ENCODE measurements at regions not wholly inside any gene's neighbourhood (a gene's known extent, or its start where the extent isn't known, plus 50 kb on each side); places are given as distances from the start of the nearest gene placed in this dataset.
A peak's percentile ranks its signal among the peaks of the same experiment; 100 is the strongest.

- Histone ChIP-seq H3K79me2 (ENCODE audit: low read length) (no peaks in the 10 kb centered on the region), H3K9ac (ENCODE audit: low read length) (no peak overlapping the region), H3K27me3 (ENCODE audit: low read depth, low read length) (no peaks in the 10 kb centered on the region), H4K20me1 (ENCODE audit: insufficient read depth, low read length) (no peaks in the 10 kb centered on the region), H2AFZ (ENCODE audit: low read depth, low read length) (no peak overlapping the region), H3K36me3 (replicated peaks; ENCODE audit: low read depth, low read length) (no peaks in the 10 kb centered on the region), H3K4me2 (ENCODE audit: low read length) (no peak overlapping the region), H3K4me3 (ENCODE audit: low read length) (no peak overlapping the region), H3K9me3 (ENCODE audit: insufficient read depth, low read length) (no peaks in the 10 kb centered on the region), H3K27ac (ENCODE audit: low read length) (no peak overlapping the region), H3K4me1 (ENCODE audit: low read length) (peaks cover 19% of the 10 kb centered on the region)
- no peak for TF ChIP-seq EZH2phosphoT487 (IDR thresholded peaks at IDR 0.05; ENCODE audit: low read depth)
- TF ChIP-seq, protein P1, sequence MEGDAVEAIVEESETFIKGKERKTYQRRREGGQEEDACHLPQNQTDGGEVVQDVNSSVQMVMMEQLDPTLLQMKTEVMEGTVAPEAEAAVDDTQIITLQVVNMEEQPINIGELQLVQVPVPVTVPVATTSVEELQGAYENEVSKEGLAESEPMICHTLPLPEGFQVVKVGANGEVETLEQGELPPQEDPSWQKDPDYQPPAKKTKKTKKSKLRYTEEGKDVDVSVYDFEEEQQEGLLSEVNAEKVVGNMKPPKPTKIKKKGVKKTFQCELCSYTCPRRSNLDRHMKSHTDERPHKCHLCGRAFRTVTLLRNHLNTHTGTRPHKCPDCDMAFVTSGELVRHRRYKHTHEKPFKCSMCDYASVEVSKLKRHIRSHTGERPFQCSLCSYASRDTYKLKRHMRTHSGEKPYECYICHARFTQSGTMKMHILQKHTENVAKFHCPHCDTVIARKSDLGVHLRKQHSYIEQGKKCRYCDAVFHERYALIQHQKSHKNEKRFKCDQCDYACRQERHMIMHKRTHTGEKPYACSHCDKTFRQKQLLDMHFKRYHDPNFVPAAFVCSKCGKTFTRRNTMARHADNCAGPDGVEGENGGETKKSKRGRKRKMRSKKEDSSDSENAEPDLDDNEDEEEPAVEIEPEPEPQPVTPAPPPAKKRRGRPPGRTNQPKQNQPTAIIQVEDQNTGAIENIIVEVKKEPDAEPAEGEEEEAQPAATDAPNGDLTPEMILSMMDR (IDR thresholded peaks at IDR 0.05; ENCODE audit: low read depth, low read length) = no peak
These were observed 197.1 kb downstream of the ETS1 start for GRCh38 chr11:128390246-128390645.

DNA sequence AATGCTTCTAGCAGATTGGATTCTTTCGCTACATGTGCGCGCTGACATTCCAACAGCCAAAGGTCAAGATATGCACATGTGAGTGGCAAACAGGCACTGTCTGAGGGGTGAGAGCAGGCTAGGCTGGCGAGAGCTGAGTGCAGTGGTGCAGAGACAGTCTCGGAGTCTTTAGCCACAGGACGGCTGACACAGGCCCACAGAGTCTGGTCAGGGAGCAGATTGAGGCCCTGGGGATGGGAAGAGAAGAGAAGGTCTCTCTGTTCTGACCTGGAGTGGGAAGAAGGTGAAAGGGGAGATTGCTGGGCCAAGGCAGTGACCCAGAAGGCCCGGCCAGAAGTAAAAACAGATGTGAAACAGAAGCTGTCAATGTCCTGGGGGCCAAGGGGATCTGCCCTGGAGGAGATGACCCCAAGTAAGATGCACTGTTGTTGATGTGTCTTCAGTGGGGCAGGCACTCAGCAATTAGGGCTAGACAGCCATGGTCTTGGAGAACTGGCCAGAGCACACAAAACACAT lies 197.8 kb downstream of the ETS1 start:
- no peaks in the 10 kb centered on the region for H3K9me3 ChIP-seq (ENCODE audit: insufficient read depth, low read length)
- no peak overlapping the region for H3K4me2 ChIP-seq (ENCODE audit: low read length)
- no peak overlapping the region for H2AFZ ChIP-seq (ENCODE audit: low read depth, low read length)
- H4K20me1 ChIP-seq (ENCODE audit: insufficient read depth, low read length) = no peaks in the 10 kb centered on the region
- H3K27me3 ChIP-seq (ENCODE audit: low read depth, low read length) = no peaks in the 10 kb centered on the region
- H3K4me1 ChIP-seq (ENCODE audit: low read length) = peaks cover 19% of the 10 kb centered on the region
- TF ChIP-seq EZH2phosphoT487 (IDR thresholded peaks at IDR 0.05; ENCODE audit: low read depth) = no peak
- TF ChIP-seq, protein P1 (IDR thresholded peaks at IDR 0.05; ENCODE audit: low read depth, low read length) = no peak
- no peak overlapping the region for H3K9ac ChIP-seq (ENCODE audit: low read length)
- no peaks in the 10 kb centered on the region for H3K79me2 ChIP-seq (ENCODE audit: low read length)
- no peak overlapping the region for H3K27ac ChIP-seq (ENCODE audit: low read length)
- H3K36me3 ChIP-seq (replicated peaks; ENCODE audit: low read depth, low read length) = no peaks in the 10 kb centered on the region
- no peak overlapping the region for H3K4me3 ChIP-seq (ENCODE audit: low read length)

GRCh38 chr11:128388206-128388815 lies 199.0 kb downstream of the ETS1 start:
- H3K36me3 ChIP-seq (replicated peaks; ENCODE audit: low read depth, low read length) = no peaks in the 10 kb centered on the region
- H3K27ac ChIP-seq (ENCODE audit: low read length) = no peak overlapping the region
- no peak overlapping the region for H3K9ac ChIP-seq (ENCODE audit: low read length)
- no peak overlapping the region for H3K4me3 ChIP-seq (ENCODE audit: low read length)
- H3K79me2 ChIP-seq (ENCODE audit: low read length) = no peaks in the 10 kb centered on the region
- no peaks in the 10 kb centered on the region for H4K20me1 ChIP-seq (ENCODE audit: insufficient read depth, low read length)
- no peak for TF ChIP-seq EZH2phosphoT487 (IDR thresholded peaks at IDR 0.05; ENCODE audit: low read depth)
- TF ChIP-seq, protein P1 (IDR thresholded peaks at IDR 0.05; ENCODE audit: low read depth, low read length) = no peak
- no peaks in the 10 kb centered on the region for H3K9me3 ChIP-seq (ENCODE audit: insufficient read depth, low read length)
- peaks cover 16% of the 10 kb centered on the region for H3K4me1 ChIP-seq (ENCODE audit: low read length)
- no peaks in the 10 kb centered on the region for H3K27me3 ChIP-seq (ENCODE audit: low read depth, low read length)
- no peak overlapping the region for H3K4me2 ChIP-seq (ENCODE audit: low read length)
- no peak overlapping the region for H2AFZ ChIP-seq (ENCODE audit: low read depth, low read length)

GRCh38 chr11:128379587-128380580 lies 207.5 kb downstream of the ETS1 start:
- H4K20me1 ChIP-seq (ENCODE audit: insufficient read depth, low read length) = no peaks in the 10 kb centered on the region

More at GRCh38 chr11:128379587-128380580, 207.5 kb downstream of the ETS1 start:
- no peaks in the 10 kb centered on the region for H3K27me3 ChIP-seq (ENCODE audit: low read depth, low read length)
- peaks cover 7% of the 10 kb centered on the region; the same call in 1 of the 2 replicates for H3K4me1 ChIP-seq (ENCODE audit: low read length)
- no peaks in the 10 kb centered on the region for H3K36me3 ChIP-seq (replicated peaks; ENCODE audit: low read depth, low read length)
- H3K4me3 ChIP-seq (ENCODE audit: low read length) = no peak overlapping the region
- no peak for TF ChIP-seq EZH2phosphoT487 (IDR thresholded peaks at IDR 0.05; ENCODE audit: low read depth)
- TF ChIP-seq, protein P1 (IDR thresholded peaks at IDR 0.05; ENCODE audit: low read depth, low read length) = no peak
- no peaks in the 10 kb centered on the region for H3K79me2 ChIP-seq (ENCODE audit: low read length)
- no peak overlapping the region for H3K27ac ChIP-seq (ENCODE audit: low read length)
- H3K4me2 ChIP-seq (ENCODE audit: low read length) = no peak overlapping the region
- H2AFZ ChIP-seq (ENCODE audit: low read depth, low read length) = 0 out of 2 replicates have a peak overlapping the region, but pooled peaks have one; percentile 4
- no peak overlapping the region for H3K9ac ChIP-seq (ENCODE audit: low read length)
- H3K9me3 ChIP-seq (ENCODE audit: insufficient read depth, low read length) = peaks cover 13% of the 10 kb centered on the region; the same call in 1 of the 2 replicates

All from OCI-LY3 (cell line).